A673 (cell line): ENCODE measurements at regions not wholly inside any gene's neighbourhood (a gene's known extent, or its start where the extent isn't known, plus 50 kb on each side); places are given as distances from the start of the nearest gene placed in this dataset.

Source experiments
- BruUV-seq: library from RNA; stranded (reverse); fragments of 400-500 nt; replicated peaks from 2 replicates; lab custom pipeline; 2021; lab: Mats Ljungman, UMichigan
- CTCF ChIA-PET: fragments of 300-600 bp; sonication (Branson Sonifier 250); formaldehyde crosslinking; loops from one replicate; lab custom pipeline; 2022; ENCODE audit warnings: antibody characterized with exemption; lab: Charles Lee
- POLR2A ChIA-PET: fragments of 300-600 bp; sonication (Branson Sonifier 250); formaldehyde crosslinking; loops from one replicate; lab custom pipeline; 2022; ENCODE audit warnings: antibody characterized with exemption; ENCODE audit not compliant: low non-redundant PET; lab: Charles Lee
- DNase-seq: peaks from one replicate; pipeline ENCODE4 v3.0.0-alpha.2; 2015; ENCODE audit warnings: low spot score
- H3K27ac ChIP-seq: fragments of 200-600 bp; sonication (generic); 2 replicates; pipeline ENCODE4 v1.5.1; 2016; ENCODE audit warnings: mixed run types, low read depth, mild to moderate bottlenecking, mixed read lengths, antibody characterized with exemption, low read length; ENCODE audit not compliant: poor library complexity, severe bottlenecking
- H3K27me3 ChIP-seq: fragments of 200-600 bp; sonication (generic); replicated peaks from 2 replicates; pipeline ENCODE4 v1.6.1; 2017; ENCODE audit warnings: mixed run types, low read depth, mild to moderate bottlenecking, mixed read lengths, antibody characterized with exemption, low read length; ENCODE audit not compliant: insufficient read depth, poor library complexity
- H3K36me3 ChIP-seq: fragments of 200-600 bp; sonication (generic); 2 replicates; pipeline ENCODE4 v1.6.1; 2016; ENCODE audit warnings: mixed run types, mild to moderate bottlenecking, mixed read lengths, antibody characterized with exemption, low read length; ENCODE audit not compliant: insufficient read depth, poor library complexity, severe bottlenecking
- H3K4me1 ChIP-seq: fragments of 200-600 bp; sonication (generic); 2 replicates; pipeline ENCODE4 v1.6.1; 2017; ENCODE audit warnings: mixed run types, mild to moderate bottlenecking, mixed read lengths, antibody characterized with exemption, low read length; ENCODE audit not compliant: insufficient read depth, poor library complexity, severe bottlenecking
- H3K4me3 ChIP-seq: fragments of 200-600 bp; sonication (generic); 2 replicates; pipeline ENCODE4 v1.5.1; 2016; ENCODE audit warnings: low read depth, mixed run types, mild to moderate bottlenecking, mixed read lengths, low read length; ENCODE audit not compliant: poor library complexity, severe bottlenecking
- H3K9me3 ChIP-seq: fragments of 200-600 bp; sonication (generic); 2 replicates; pipeline ENCODE4 v1.6.1; 2016; ENCODE audit warnings: mixed run types, low read depth, mild to moderate bottlenecking, mixed read lengths, antibody characterized with exemption, low read length; ENCODE audit not compliant: poor library complexity, severe bottlenecking
- CTCF ChIP-seq: fragments of 300-800, 200-600 bp; sonication (generic); conservative IDR thresholded peaks from 2 replicates; pipeline ENCODE4 v1.5.1; 2017; ENCODE audit warnings: low read depth, mild to moderate bottlenecking, antibody characterized with exemption, low read length, moderate library complexity, mixed read lengths
- EZH2 ChIP-seq: fragments of 200-600 bp; sonication (generic); IDR thresholded peaks from 2 replicates; pipeline ENCODE4 v1.6.1; 2017; ENCODE audit warnings: borderline replicate concordance, low read depth, mild to moderate bottlenecking, mixed read lengths, antibody characterized with exemption, low read length; ENCODE audit not compliant: poor library complexity, severe bottlenecking
- intact Hi-C: fragments of 100-400 bp; cut with micrococcal nuclease; formaldehyde crosslinking; loops from one replicate; pipeline ENCODE4 v1.10.0; 2022; ENCODE audit not compliant: unreplicated experiment

- H3K9me3 ChIP-seq = no peaks in the 10 kb centered on the region
- no peaks in the 10 kb centered on the region for H3K4me1 ChIP-seq
- no TSS peak for BruUV-seq
- no peak overlapping the region for H3K27ac ChIP-seq
- TF ChIP-seq EZH2 (no peak), CTCF (no peak)
- no peak overlapping the region for H3K4me3 ChIP-seq
- CTCF ChIA-PET = interaction anchor here (0.6 kb wide), 1 partner anchor 171 kb away, joined by 4 read pairs; no protein-coding TSS in a partner anchor
- POLR2A ChIA-PET = no interaction called here
- H3K27me3 ChIP-seq = no peaks in the 10 kb centered on the region
- intact Hi-C loops = no loop called here
- no peaks in the 10 kb centered on the region for H3K36me3 ChIP-seq
- no peak for DNase-seq
Measured at GRCh38 chr9:136595245-136596153, 49.7 kb upstream of the NOTCH1 start.
